Neutrophil (primary cell): ENCODE measurements at regions not wholly inside any gene's neighbourhood (a gene's known extent, or its start where the extent isn't known, plus 50 kb on each side); places are given as distances from the start of the nearest gene placed in this dataset.

ENCODE experiments used
- H3K27ac ChIP-seq: fragments of 200-600 bp; sonication (generic); 2 replicates; pipeline ENCODE4 v1.5.1; 2016; ENCODE audit warnings: mild to moderate bottlenecking, moderate library complexity
- H3K27me3 ChIP-seq: fragments of 200-600 bp; sonication (generic); 2 replicates; pipeline ENCODE4 v1.6.0; 2016; ENCODE audit warnings: mild to moderate bottlenecking
- H3K36me3 ChIP-seq: fragments of 200-600 bp; sonication (generic); 2 replicates; pipeline ENCODE4 v1.5.1; 2017
- H3K4me1 ChIP-seq, 2 experiments: fragments of 200-600 bp in 1 of 2; sonication (generic) in 1 of 2; 1 replicate in 1 of 2; 2 replicates in 1 of 2; pipeline versions ENCODE4 v1.5.1 to v1.6.1; 2013 to 2016; ENCODE audit warnings: low read depth in 1 of 2, low read length in 1 of 2, mild to moderate bottlenecking in 1 of 2, moderate library complexity in 1 of 2; ENCODE audit not compliant: control insufficient read depth in 1 of 2, insufficient read depth in 1 of 2
- H3K4me3 ChIP-seq, 2 experiments: fragments of 200-600 bp in 1 of 2; sonication (generic) in 1 of 2; 1 replicate in 1 of 2; 2 replicates in 1 of 2; pipeline ENCODE4 v1.5.1; 2013 to 2016; ENCODE audit warnings: low read depth in 1 of 2, low read length in 1 of 2, mild to moderate bottlenecking in 1 of 2, moderate library complexity in 1 of 2
- H3K9me3 ChIP-seq: fragments of 200-600 bp; sonication (generic); 2 replicates; pipeline ENCODE4 v1.5.1; 2016
- TF ChIP-seq, protein P1 (sequence below): fragments of 200-600 bp; sonication (generic); IDR thresholded peaks from 2 replicates; pipeline ENCODE4 v1.5.1; 2016; ENCODE audit warnings: antibody characterized with exemption

DNA sequence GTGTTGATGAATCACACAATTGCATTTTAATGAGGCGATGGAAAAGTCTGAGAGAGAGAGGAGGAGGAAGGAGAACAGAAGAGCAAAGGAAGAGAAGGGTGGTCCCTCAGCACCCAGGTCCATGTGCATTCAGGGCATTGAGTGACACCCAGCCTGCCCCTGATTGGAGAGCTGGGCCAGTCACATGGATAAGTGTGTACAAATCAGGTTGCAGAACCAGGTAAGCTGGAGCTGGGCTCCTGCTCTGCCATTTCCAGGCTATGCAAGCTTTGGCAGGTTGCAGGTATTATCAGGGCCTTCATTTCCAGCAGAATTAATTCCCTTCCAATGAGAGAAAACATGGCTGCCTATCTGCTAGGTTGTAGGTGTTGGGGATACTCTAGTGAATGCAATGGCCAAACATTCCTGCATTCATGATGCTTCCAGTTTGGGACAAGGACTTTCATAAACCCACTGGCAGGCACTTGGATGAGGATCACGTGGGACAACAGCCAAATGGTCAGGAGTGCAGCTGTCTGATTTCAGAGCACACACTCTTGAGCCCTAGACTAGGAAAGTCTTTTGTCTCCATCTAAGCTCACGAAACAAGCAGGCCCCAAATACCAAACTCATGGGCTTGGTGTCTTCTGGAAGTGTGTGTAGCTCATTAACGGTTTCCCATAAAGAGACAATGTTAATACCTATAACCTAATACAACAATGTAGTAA lies 577.9 kb upstream of the CDH5 start:
- H3K9me3 ChIP-seq = no peaks in the 10 kb centered on the region
- H3K4me1 ChIP-seq = no peaks in the 10 kb centered on the region
- no peak overlapping the region for H3K27ac ChIP-seq
- no peaks in the 10 kb centered on the region for H3K36me3 ChIP-seq
- H3K4me3 ChIP-seq = no peak overlapping the region
- TF ChIP-seq, protein P1, sequence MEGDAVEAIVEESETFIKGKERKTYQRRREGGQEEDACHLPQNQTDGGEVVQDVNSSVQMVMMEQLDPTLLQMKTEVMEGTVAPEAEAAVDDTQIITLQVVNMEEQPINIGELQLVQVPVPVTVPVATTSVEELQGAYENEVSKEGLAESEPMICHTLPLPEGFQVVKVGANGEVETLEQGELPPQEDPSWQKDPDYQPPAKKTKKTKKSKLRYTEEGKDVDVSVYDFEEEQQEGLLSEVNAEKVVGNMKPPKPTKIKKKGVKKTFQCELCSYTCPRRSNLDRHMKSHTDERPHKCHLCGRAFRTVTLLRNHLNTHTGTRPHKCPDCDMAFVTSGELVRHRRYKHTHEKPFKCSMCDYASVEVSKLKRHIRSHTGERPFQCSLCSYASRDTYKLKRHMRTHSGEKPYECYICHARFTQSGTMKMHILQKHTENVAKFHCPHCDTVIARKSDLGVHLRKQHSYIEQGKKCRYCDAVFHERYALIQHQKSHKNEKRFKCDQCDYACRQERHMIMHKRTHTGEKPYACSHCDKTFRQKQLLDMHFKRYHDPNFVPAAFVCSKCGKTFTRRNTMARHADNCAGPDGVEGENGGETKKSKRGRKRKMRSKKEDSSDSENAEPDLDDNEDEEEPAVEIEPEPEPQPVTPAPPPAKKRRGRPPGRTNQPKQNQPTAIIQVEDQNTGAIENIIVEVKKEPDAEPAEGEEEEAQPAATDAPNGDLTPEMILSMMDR = no peak
- no peaks in the 10 kb centered on the region for H3K27me3 ChIP-seq

DNA sequence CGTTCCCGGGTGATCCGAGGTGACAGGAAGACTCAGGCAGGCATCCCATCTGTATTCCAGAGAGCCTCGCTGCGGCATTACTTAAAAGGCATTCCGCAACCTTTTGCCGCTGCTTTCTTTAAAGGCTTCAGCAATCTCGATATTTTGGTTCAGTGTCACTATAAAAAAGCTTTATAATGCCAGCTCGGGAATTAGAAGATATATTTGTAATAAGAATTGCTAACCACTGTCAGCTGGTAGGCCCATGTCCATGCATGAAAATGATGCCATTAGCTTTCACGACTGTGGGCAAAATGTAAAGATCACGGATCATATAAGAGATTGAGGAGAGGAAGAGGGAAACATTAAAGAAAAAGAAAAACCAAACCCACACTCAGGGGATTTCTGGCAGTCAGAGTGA lies 578.6 kb upstream of the CDH5 start:
- Histone ChIP-seq H3K27me3 (no peaks in the 10 kb centered on the region), H3K27ac (no peak overlapping the region), H3K4me1 (no peaks in the 10 kb centered on the region), H3K9me3 (no peaks in the 10 kb centered on the region), H3K36me3 (no peaks in the 10 kb centered on the region), H3K4me3 (no peak overlapping the region)
- TF ChIP-seq, protein P1 = no peak

DNA sequence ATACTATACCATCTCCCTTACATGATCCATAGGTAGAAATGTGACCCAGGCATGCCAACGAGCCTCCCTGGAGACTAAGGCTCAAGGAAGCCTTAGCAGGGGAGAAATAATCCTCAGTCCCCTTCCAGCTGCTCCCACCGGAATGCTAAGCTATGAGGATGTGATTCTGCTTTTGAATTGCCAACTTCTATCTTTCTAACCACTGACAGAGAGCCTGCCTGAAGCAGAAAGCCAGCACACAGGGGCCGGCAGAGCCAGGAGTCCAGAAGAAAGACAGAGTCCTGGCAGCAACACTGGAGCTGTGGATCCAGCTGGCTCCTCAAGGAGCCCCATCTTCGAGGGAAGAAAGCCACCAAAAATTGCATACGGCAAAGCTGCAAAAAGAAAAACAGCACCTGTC lies 579.6 kb upstream of the CDH5 start:
- H3K4me3 ChIP-seq = no peak overlapping the region
- H3K36me3 ChIP-seq = no peaks in the 10 kb centered on the region
- H3K27me3 ChIP-seq = no peaks in the 10 kb centered on the region
- no peaks in the 10 kb centered on the region for H3K9me3 ChIP-seq
- no peaks in the 10 kb centered on the region for H3K4me1 ChIP-seq
- H3K27ac ChIP-seq = no peak overlapping the region
- TF ChIP-seq, protein P1 = no peak

DNA sequence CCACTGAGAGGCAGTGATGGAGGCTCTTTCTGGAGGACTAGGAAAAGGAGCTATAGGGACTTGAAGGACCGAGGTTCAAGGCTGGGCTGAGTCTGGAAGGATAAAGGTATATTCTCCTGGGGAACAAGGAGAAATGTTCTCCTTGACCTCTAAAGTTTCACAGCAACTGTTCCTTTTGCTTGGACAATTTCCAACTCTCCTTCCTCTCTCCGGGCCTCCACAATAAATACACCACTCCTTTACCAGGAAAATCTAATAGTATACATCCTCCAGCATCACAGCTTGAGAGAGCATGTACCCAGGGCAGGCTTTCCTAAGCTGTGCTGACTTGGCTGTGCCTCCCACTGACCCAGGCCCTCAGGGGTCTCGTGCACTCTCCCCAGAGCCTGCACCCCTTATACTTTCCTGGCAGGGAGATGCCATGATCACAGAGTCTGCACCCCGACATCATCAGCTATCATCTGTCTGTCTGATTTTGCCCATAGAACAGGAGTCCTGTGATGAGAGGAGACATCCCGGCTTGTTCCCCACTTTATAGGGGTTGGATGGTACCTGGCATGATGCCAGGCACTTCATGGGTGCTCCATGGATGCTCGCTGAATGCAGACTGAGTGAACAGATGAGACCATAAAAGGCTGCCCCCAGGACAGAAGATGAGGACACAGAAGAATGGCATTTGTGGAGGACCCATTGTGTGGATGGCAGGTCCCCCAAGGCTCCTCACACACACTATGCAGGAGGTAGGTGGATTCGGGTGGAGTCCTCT lies 582.6 kb upstream of the CDH5 start:
- Histone ChIP-seq H3K9me3 (no peaks in the 10 kb centered on the region), H3K27ac (no peak overlapping the region)

DNA sequence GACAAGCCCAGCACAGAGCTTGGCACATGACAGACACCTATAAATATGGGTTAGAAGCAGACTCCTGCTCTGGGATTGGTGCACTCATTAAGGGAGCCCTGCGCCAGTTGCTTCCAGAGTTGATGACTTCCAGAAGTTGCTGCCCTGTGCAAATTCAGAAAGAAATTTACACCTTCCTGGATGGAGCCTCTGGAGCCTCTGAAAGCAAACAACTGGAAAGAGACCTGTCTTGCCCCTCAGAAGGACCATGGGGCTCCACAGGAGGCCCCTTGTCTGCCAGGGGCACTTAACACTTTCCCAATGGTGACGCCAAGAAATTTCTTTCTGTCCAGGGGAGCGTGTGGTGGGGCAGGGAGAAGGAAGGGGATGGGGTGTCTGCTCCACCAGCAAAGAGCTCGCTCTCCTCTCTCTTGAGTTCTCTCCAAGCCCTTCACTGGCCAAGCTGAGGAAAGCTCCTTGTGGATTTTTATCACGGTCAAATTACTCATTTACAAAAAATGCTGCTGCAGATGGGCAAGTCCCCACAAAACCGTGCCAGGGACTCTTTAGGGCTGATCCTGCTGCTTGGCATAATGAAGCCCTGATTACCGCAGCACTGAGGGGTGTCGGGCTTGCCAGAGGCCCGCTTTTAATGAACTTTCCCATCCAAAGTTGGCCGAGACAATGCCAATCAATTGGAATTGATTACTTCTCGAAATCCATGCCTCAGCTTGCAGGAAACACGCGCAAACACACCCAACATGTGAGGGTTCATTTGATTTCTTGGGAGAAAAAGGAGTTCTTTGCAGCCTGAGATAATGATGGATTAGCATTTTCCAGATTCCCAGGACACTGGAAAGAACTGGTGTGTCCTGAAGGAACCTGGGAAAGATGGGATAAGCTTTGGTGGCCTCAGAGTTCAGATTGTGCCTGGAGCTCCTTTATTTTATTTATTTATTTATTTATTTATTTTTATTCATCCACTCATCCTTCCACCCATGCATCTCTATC lies 583.6 kb upstream of the CDH5 start:
- no peaks in the 10 kb centered on the region for H3K9me3 ChIP-seq
- H3K36me3 ChIP-seq = no peaks in the 10 kb centered on the region
- H3K27me3 ChIP-seq = no peaks in the 10 kb centered on the region
- TF ChIP-seq, protein P1 = no peak
- H3K27ac ChIP-seq = no peak overlapping the region
- H3K4me1 ChIP-seq = no peaks in the 10 kb centered on the region
- no peak overlapping the region for H3K4me3 ChIP-seq

More for the DNA sequence above, 582.6 kb upstream of the CDH5 start:
- no peaks in the 10 kb centered on the region for H3K36me3 ChIP-seq
- no peaks in the 10 kb centered on the region for H3K4me1 ChIP-seq
- no peak overlapping the region for H3K4me3 ChIP-seq
- TF ChIP-seq, protein P1 = no peak
- no peaks in the 10 kb centered on the region for H3K27me3 ChIP-seq
